HT-29 (cell line): ENCODE measurements at regions not wholly inside any gene's neighbourhood (a gene's known extent, or its start where the extent isn't known, plus 50 kb on each side); places are given as distances from the start of the nearest gene placed in this dataset.
"Not testable (repeated sequence)": the region's sequence is repeated elsewhere in the genome, so short reads cannot be mapped to it uniquely, and the experiment has no call there.

Source experiments
- DNase-seq: peaks from one replicate; pipeline ENCODE4 v3.0.0-alpha.2; 2015; ENCODE audit warnings: low spot score

- no peak for DNase-seq
Measured at GRCh38 chr4:55251342-55251741, 94.7 kb upstream of the SRD5A3 start.

GRCh38 chr4:55251896-55252295, 94.1 kb upstream of the SRD5A3 start:
- no peak for DNase-seq

GRCh38 chr4:55253948-55254593, 92.0 kb upstream of the SRD5A3 start:
- no peak for DNase-seq

- no peak for DNase-seq
Measured at GRCh38 chr4:55255179-55255578, 90.9 kb upstream of the SRD5A3 start.

GRCh38 chr4:55256787-55257186, 89.3 kb upstream of the SRD5A3 start:
- no peak for DNase-seq

GRCh38 chr4:55258152-55258865, 87.7 kb upstream of the SRD5A3 start:
- no peak for DNase-seq

GRCh38 chr4:55259294-55259693, 86.7 kb upstream of the SRD5A3 start:
- DNase-seq: no peak

- DNase-seq: no peak
Measured at GRCh38 chr4:55269470-55269869, 76.6 kb upstream of the SRD5A3 start.

- no peak for DNase-seq
Measured at GRCh38 chr4:55269995-55270394, 76.0 kb upstream of the SRD5A3 start.

GRCh38 chr4:55270481-55270880, 75.6 kb upstream of the SRD5A3 start:
- no peak for DNase-seq

GRCh38 chr4:55272102-55272501, 73.9 kb upstream of the SRD5A3 start:
- DNase-seq: no peak

- no peak for DNase-seq
Measured at GRCh38 chr4:55272589-55272988, 73.5 kb upstream of the SRD5A3 start.

GRCh38 chr4:55277011-55277410, 69.0 kb upstream of the SRD5A3 start:
- no peak for DNase-seq

- DNase-seq: peak; percentile 1
Measured at GRCh38 chr4:55278316-55278715, 67.7 kb upstream of the SRD5A3 start.

- not testable (repeated sequence) for DNase-seq
Measured at GRCh38 chr4:55280474-55280873, 65.6 kb upstream of the SRD5A3 start.

GRCh38 chr4:55281118-55281683, 64.8 kb upstream of the SRD5A3 start:
- DNase-seq: not testable (repeated sequence)

- DNase-seq: no peak
Measured at GRCh38 chr4:55284331-55284730, 61.7 kb upstream of the SRD5A3 start.

GRCh38 chr4:55291227-55291640, 54.8 kb upstream of the SRD5A3 start:
- no peak for DNase-seq

- DNase-seq: no peak
Measured at GRCh38 chr4:55296096-55296495, 49.9 kb upstream of the SRD5A3 start.
